OCI-M2 (cell line): ENCODE measurements at regions not wholly inside any gene's neighbourhood (a gene's known extent, or its start where the extent isn't known, plus 50 kb on each side); places are given as distances from the start of the nearest gene placed in this dataset.

Experiments used
- DNase-seq: peaks from one replicate; lab custom pipeline; 2025; ENCODE audit not compliant: unreplicated experiment; lab: John Stamatoyannopoulos, UW

DNA sequence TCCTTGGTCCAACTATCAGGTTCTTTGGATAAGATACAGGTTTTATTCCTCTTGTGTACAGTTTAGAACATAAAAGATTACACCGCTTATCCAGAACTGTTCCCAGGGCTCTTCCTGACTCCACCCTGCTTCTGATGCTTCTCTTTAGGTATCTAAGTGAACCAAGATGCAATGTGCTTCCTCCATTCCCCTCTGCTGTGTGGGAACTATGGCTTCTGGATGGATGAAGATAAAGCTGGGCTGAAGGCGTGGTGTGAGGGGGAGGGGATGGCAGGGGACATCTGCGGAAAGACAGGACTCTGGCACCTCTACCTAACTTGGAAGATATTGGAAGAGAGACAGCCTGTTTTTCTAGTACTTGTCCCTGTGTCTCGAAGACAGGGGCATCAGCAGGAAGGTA lies 209.9 kb upstream of the TBX20 start:
- no peak for DNase-seq

DNA sequence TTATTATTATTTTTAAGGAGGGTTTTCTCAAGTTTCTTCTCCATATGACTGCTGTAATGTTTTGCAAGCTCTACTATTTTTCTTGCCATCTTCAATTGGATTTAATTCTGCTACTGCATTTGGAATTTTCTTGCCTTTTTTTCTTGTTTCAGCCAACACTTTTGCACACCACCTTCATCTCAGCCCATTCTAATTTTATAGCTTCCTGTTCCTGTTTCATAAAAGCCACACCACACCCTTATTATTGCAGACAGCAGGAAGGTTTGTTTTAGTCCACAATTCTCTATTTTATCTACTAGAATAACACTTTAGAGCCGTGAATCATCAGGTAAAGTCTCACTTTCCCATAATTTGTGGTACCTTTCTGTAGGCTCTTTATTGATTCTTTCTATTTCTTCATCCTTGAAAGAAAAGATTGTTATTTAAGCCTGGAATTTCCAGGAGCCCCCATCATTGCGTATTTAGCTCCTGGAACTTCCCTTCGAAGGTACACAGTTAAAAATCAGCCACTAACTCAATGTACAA lies 209.3 kb upstream of the TBX20 start:
- DNase-seq, result no peak

DNA sequence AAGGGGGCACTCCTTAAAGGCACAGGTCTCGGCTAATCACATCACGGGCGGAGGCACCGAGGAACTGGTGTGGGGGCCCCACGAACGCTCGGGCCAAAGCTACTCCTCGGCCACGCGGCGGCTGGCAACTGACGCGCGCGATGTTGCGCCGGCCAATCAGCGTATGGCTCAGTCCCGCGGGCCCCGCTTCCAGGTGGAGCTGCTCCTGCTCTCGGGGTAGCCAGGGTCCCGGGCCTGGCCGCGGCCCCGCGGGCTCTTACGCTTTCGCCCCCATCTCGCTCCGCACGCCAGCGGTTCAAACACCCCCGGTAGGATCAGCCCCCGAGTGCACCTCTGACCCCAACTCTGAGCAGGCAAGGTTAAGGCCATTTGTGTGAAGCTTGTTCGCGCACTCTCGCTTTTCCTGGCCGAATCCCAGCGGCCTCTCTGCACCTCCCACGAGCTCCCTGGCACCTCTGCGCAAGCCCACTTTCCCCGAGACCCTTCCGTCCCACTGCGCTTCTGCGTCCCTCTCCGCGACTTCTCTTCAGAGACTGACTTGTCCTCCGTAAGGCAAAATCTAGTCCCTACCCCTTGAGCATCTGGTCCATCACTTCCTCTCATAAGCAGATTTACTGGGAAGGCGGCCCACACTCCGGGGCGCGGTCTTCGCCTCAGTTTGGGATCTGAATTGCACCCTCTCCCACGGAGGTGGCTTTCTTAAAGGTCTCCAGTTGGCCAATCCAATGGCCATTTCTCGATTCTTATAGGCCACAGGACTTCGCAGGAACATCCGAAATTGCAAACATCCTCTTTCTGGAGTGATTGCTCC lies 200.9 kb upstream of the TBX20 start:
- no peak for DNase-seq

DNA sequence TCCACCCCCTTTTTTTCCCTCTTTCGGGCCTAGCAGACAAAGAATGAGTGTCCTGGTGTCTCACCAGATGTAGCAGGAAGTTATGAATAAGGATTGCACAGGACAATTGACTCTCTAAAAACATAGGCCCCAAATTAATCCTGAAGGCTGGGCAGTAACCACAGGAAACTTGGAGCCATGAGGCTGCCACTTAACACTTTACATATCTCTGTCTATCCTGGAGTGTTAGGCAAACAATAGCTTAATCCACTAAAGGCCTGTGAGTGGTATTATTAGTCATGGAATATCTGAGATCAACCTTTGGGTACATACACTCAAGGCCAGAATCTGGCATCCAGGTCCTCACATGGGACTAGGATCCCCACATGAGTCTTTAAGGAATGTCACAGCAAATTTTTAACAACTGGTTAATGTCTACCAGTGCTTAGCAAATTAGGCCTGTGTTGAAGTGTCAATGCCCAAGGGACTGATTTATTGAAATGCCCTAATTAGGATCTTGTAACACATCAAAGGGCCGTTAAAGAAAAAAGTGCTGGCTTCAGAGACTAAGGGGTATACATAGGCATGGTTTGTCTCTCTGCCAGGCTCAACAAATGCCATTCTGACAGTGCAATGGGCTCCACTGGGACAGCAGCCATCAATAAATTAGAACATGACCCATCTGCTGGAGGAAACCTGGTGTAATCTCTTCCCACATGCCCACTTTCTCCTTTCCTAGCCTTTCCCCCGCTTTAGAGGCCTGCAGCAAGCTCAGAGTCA lies 196.7 kb upstream of the TBX20 start:
- DNase-seq, result no peak

GRCh38 chr7:35448486-35448885 lies 194.6 kb upstream of the TBX20 start:
- no peak for DNase-seq

GRCh38 chr7:35446091-35446490 lies 192.2 kb upstream of the TBX20 start:
- no peak for DNase-seq

DNA sequence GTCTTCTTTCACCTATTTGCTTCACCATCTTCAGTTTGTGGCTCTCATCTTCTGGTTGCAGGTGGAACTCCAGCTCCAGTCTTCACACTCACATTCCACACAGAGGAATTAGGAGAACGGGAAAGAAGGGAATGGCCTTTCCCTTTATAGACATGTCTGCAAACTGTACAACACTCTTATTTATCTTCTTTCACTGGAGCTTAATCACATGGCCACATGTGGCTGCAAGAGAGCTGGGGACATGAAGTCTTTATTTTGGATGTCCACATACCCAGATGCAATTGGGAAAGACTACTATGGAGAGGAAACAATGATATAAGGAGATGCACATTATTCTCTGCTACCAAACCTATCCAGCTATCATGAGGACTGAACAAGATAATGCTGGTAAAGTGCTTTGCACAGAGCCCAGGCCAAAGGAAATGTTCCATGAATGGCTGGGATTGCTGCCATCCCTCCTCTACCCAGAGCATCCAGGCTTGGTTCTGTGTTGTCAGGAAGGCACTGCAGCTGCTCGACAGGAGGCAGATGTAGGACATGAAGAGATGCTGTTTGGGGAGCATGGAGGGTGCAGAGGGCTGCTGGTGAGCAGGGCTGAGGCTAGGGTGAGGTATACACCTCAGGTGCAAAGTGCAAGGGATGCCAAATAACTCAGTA lies 183.8 kb upstream of the TBX20 start:
- DNase-seq, result no peak

- no peak for DNase-seq
Measured at GRCh38 chr7:35436452-35436851, 182.6 kb upstream of the TBX20 start.

- no peak for DNase-seq
Measured at GRCh38 chr7:35430547-35431153, 176.8 kb upstream of the TBX20 start.

DNA sequence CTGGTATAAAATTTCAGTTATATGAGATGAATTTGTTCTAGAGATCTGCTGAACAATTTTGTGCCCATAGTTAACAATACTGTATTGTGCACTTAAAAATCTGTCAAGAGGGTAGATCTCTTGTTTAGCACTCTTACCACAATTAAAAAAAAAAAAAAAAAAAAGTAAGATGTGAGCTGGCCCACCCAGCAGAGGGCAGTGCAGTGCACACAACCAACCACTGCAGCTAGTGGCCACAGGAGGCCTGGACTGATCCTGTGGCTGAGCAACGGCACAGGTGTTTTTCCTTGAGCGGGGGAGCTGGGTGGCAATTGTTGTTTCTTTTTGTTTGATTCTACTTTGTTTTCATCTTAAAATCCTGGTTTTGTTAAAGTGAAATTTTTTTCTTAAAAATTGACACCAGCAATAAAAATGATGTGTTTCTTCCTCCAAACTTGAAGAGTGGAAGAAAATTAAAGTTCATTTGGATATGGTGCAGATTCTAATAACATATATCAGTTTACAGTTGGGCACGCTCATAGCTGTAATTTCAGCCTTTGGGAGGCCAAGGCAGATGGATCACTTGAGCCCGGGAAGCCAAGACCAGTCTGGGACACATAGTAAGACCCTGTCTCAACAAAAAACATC lies 171.1 kb upstream of the TBX20 start:
- DNase-seq, result no peak

DNA sequence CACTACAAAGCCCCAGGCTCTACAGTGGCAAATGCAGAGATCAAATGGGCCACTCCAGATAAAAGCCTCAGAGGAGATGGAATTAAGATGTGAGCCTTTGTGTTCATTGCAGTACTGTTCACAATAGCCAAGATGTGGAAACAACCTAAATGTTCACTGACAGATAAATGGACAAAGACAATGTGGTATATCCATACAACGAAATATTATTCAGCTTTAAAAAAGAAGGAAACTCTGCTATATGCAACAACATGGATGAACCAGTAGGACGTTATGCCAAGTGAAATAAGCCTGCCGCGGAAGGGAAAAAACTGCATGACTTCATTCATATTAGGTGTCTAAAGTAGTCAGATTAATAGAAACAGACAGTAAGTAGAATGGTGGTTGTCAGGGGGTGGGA lies 170.5 kb upstream of the TBX20 start:
- no peak for DNase-seq

- DNase-seq, result no peak
Measured at GRCh38 chr7:35422715-35423114, 168.8 kb upstream of the TBX20 start.

GRCh38 chr7:35420656-35421055 lies 166.8 kb upstream of the TBX20 start:
- DNase-seq, result no peak

- no peak for DNase-seq
Measured at GRCh38 chr7:35419391-35419755, 165.5 kb upstream of the TBX20 start.

DNA sequence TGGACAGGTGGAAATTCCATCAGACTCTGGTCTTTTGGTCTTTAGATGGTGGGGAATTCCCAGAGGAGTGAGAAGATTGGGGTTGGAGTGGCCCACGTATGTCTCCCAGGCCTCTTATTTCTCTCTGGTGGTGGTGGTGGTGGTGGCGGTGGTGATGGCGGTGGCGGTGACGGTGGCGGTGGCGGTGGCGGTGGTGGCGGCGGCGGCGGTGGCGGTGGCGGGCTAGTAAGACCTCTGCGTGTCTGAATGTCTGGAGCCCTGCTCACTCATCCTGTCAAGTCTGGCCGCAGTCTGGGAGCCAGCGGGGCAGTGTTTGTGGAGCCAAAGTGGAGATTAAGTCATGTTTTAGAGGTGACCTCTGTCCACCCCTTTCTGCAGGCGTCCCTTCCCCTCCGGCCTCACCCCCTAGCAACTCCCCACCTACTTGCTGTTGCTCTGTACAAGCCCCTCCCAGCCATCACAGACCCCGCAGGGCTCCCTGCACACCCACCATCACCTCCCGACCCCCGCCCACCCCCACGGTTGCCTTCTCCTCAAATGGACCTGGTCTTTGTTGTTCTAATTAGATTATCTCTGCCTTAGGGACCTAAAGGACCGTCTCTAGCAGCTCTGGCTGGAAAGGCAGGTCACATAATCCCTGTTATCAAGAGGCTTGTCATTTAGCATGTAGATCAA lies 165.0 kb upstream of the TBX20 start:
- no peak for DNase-seq

GRCh38 chr7:35416568-35416967 lies 162.7 kb upstream of the TBX20 start:
- no peak for DNase-seq

GRCh38 chr7:35415411-35415822 lies 161.5 kb upstream of the TBX20 start:
- no peak for DNase-seq

DNA sequence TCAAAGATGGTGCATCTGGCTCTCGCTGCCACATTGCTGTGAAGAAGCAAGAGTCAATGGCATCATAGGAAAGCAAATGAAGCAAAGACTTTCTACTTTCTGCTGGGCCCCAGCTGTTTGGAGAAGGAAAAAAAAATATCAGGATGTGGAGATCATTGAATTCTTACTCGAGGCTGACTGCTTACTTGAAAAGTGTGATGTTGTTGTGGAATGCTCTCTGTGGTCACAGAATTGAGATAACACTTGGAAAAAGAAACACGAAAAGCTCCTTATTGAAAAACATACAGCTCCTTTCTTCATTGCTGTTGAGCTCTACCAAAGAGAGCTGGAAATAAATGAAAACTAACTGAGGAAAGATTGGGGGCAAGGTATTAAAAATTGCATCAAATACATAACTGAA lies 157.4 kb upstream of the TBX20 start:
- DNase-seq, result no peak

GRCh38 chr7:35405461-35405860 lies 151.6 kb upstream of the TBX20 start:
- no peak for DNase-seq

DNA sequence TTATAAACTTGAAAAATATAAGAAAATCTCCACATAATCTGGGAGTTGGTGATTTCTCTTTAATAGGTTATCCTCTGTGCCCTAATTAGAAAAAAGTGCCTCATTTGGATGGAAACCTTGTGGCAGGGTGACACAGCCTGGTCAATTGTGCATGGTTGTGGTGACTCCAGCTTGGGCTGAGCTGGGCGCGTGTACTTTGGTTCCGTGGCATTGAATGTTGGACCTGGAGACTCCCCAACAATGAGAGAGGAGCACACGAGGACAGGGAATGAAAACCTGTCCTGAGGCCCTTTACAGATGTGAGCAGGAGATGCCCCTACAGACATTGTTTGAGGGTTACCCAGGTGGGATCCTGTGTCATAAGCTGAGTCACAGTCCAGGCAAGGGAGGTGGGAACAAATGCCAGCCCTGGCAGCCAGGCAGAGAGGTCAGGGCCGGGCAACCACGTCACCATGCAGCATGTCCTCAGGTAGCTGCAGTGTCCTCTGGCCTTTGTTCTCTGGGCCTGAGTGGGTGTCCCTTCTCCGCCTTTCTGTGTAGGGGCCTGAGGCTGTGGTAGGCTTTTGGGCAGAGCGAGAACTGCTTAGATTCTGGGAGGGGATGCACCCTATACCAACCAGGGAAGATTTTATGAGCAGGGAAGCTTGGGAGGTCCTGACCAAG lies 147.4 kb upstream of the TBX20 start:
- no peak for DNase-seq
